ENCODE measurements at regions not wholly inside any gene's neighbourhood (a gene's known extent, or its start where the extent isn't known, plus 50 kb on each side); places are given as distances from the start of the nearest gene placed in this dataset.

- TF ChIP-seq ZNF331 (CRISPR knock-in tag; IDR thresholded peaks at IDR 0.05; ENCODE audit: low read depth) (no peak), ZNF114 (CRISPR knock-in tag; IDR thresholded peaks at IDR 0.05) (no peak)
- Histone ChIP-seq H2AFZ (no peak overlapping the region), H4K20me1 (replicated peaks; ENCODE audit: insufficient read depth) (no peaks in the 10 kb centered on the region), H3K4me1 (ENCODE audit: insufficient read depth) (peaks cover 2% of the 10 kb centered on the region; the same call in 1 of the 2 replicates), H3K36me3 (ENCODE audit: insufficient read depth) (no peaks in the 10 kb centered on the region), H3K4me2 (no peak overlapping the region), H3F3A (replicated peaks; ENCODE audit: low read depth) (no peaks in the 10 kb centered on the region), H3K27ac (ENCODE audit: low read depth) (no peak overlapping the region), H3K4me3 (no peak overlapping the region), H3K27me3 (ENCODE audit: insufficient read depth) (peaks cover 15% of the 10 kb centered on the region), H3K9me2 (ENCODE audit: insufficient read depth) (no peaks in the 10 kb centered on the region), H3K79me2 (replicated peaks; ENCODE audit: insufficient read depth) (no peaks in the 10 kb centered on the region)
- Mint-ChIP-seq H3K4me3 (no peak overlapping the region), H3K27ac (no peak overlapping the region), H3K9me3 (no peaks in the 10 kb centered on the region), H3K4me1 (peaks cover 29% of the 10 kb centered on the region), H3K27me3 (ENCODE audit: insufficient read depth, low read depth, poor library complexity) (peaks cover 28% of the 10 kb centered on the region), H3K36me3 (ENCODE audit: low read depth) (no peaks in the 10 kb centered on the region)
- DNase-seq (ENCODE audit: low spot score) (no peak), ATAC-seq (no peak)
Measured at GRCh38 chr3:127136706-127137105, 56.2 kb upstream of the PRR23E start.

GRCh38 chr3:127137113-127137512, 55.8 kb upstream of the PRR23E start:
- Histone ChIP-seq H3K4me2 (no peak overlapping the region), H3F3A (replicated peaks; ENCODE audit: low read depth) (no peaks in the 10 kb centered on the region), H3K27ac (ENCODE audit: low read depth) (no peak overlapping the region), H3K4me3 (no peak overlapping the region), H3K79me2 (replicated peaks; ENCODE audit: insufficient read depth) (no peaks in the 10 kb centered on the region), H3K9me2 (ENCODE audit: insufficient read depth) (no peaks in the 10 kb centered on the region), H3K27me3 (ENCODE audit: insufficient read depth) (peaks cover 15% of the 10 kb centered on the region), H3K36me3 (ENCODE audit: insufficient read depth) (no peaks in the 10 kb centered on the region), H2AFZ (no peak overlapping the region), H3K4me1 (ENCODE audit: insufficient read depth) (peaks cover 2% of the 10 kb centered on the region; the same call in 1 of the 2 replicates), H4K20me1 (replicated peaks; ENCODE audit: insufficient read depth) (no peaks in the 10 kb centered on the region)
- TF ChIP-seq REST (IDR thresholded peaks at IDR 0.05; ENCODE audit: unreplicated experiment) (no peak), ETS1 (IDR thresholded peaks at IDR 0.05) (no peak), CREB1 (CRISPR knock-in tag; IDR thresholded peaks at IDR 0.05; ENCODE audit: low read depth) (no peak), ZNF462 (CRISPR knock-in tag; IDR thresholded peaks at IDR 0.05) (no peak), STAT1 (IDR thresholded peaks at IDR 0.05; ENCODE audit: unreplicated experiment) (no peak), CTCF (conservative IDR thresholded peaks at IDR 0.05; ENCODE audit: low read depth in 2 of 2) (no peak), JUNB (IDR thresholded peaks at IDR 0.05; ENCODE audit: unreplicated experiment) (no peak), EZH2phosphoT487 (IDR thresholded peaks at IDR 0.05; ENCODE audit: unreplicated experiment) (no peak), ZNF331 (CRISPR knock-in tag; IDR thresholded peaks at IDR 0.05; ENCODE audit: low read depth) (no peak)
- DNase-seq (ENCODE audit: low spot score) (no peak), ATAC-seq (no peak)
- Mint-ChIP-seq H3K27ac (no peak overlapping the region), H3K36me3 (ENCODE audit: low read depth) (no peaks in the 10 kb centered on the region), H3K9me3 (no peaks in the 10 kb centered on the region), H3K4me1 (peaks cover 33% of the 10 kb centered on the region), H3K27me3 (ENCODE audit: insufficient read depth, low read depth, poor library complexity) (peaks cover 28% of the 10 kb centered on the region), H3K4me3 (no peak overlapping the region)

Data from GM23338 (cell line).